ENCODE measurements at regions not wholly inside any gene's neighbourhood (a gene's known extent, or its start where the extent isn't known, plus 50 kb on each side); places are given as distances from the start of the nearest gene placed in this dataset.

DNA sequence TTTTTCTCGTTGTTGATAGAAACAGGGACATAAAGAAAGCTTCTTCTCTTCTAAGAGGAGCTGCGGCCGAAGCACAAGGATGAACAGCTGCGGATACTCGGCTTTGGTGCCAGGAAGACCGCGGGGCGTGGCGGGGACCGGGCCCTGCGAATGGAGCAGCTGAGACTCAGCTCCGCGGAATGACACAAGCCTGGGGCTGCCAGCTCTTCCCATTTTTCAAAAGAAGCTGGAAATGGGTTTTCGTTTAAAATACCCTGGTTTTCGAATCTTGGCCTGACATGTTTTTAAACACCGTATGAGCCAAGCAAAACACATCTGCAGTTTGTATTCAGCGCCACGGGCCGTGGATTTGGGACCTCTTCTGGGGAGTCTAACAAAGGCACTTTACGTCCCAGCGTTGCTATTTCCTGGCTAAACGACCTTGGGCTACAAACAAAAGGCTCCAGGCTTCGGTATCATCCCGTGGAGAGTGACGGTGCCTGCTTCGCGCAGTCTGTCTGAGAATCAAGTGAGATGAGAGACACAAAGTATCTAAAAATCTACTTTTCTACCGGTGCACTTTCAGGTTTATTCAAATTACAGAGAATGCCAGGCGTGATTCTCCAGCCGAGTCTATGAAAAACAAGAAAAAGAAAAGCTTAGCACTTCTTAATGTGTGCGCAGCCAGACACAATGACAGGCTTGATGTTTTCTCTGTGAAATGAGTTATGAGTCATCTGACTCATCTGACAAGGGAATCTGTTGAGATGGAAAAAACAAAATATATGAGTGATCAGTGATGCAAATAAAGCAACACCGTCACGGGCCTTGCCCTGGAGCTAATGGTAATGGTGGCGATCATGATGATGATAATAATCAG, 114.0 kb upstream of the TMEM132D start:
- DNase-seq (ENCODE audit: low read depth in 2 of 2), result no peak

DNA sequence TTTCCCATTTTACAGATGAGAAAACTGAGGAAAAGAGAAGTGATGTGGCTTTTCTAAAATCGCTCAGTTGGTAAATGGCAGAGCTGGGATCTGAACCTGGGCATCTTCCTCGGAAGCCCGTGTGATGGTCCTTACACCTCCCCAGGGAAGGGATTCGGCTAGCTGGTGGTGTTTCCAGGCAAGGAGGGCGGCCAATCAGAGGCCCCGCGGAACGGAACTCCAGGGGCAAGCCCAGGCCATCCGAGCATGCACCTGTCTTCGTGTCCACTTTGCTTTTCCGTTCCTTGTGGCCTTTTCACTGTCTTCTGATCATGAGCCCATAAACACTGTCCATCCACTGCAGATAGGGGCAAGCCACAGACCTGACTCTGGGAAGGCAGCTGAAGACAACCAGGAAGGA, 114.8 kb upstream of the TMEM132D start:
- no peak for DNase-seq (ENCODE audit: low read depth in 2 of 2)

DNA sequence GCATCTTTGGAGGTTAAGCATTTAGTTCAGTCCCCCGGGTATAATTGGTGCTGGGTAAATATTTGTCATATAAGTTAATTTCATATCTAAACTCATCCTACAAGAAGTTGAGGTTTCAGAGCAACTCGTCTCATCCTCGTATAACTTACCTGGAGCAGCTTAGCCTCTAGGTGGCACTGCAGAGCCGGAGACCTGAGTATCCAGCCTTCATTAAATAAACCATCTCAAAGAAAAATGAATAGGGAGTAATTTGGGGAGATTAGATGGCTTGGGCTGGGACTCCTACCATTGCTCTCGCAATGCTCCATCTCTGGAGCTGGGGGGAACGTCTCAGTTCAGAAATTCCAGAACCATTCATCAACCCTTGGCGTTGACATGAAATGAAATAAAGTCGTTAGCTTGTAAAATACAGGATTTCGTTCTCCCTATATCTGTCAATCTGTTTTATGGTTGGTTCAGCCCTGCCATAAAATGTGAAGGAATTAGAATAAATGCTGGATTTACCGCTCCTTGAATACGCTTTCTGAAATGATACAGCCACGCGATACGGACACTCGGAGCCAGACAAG, 122.9 kb upstream of the TMEM132D start:
- peak in 1 of 2 donors; percentile 4 for DNase-seq (ENCODE audit: low read depth in 2 of 2)

DNA sequence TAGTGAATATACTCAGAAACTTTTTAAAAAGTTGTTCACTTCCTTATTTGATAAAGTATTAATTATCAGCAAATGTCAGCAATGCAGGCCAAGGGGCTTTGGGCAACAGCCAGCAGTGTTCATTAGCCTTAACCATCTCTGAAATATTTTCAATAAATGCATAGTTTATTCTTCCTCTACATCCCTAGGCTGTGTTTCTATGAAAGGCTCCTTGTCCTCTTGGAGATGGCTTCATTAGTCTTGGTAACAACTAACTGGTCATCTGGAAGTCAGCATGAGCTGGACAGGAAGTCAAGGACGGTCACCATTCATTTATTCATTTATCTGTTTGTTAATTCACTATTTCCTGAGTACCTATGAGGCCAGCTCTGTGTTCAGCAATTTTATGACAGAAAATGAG, 124.0 kb upstream of the TMEM132D start:
- DNase-seq (ENCODE audit: low read depth in 2 of 2), result no peak

DNA sequence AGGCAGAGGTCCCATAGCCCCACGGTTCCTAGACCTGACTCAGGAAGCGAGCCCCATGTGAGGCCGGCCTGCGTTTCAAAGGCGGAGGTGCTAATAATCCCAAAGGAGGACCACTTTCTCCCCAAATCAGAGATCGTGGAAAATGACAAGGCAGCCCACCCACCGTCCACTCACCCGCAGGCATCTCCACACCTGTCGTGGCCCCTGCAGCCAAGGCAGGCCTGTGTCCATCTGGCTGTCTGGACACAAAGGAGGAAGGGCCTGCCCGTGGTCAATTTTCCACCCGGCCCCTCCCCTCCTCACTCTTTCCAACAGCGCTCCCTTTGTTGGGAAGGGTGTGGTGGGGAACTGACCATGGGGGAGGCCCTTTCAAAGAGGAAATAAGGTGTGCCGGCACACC, 125.3 kb upstream of the TMEM132D start:
- DNase-seq (ENCODE audit: low read depth in 2 of 2), result no peak

DNA sequence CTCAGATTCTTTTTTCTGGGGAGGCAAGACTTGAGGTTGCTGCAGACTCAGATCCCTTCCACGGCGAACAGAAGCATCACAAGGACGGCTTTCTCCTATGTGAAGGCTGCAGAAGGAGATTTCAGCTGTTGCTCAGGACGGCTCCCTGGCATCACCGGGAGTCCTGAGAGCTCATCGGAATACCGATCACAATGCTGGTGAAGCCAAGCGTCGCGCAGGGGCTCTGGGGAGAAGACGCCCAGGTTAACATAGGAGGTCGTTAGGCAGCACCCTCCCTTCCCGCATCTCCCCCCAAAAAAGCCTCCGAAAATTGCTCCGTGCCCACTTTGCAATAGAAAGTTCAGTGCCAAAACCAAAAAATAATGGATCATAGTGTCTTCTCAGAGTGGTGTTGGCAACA, 127.2 kb upstream of the TMEM132D start:
- no peak for DNase-seq (ENCODE audit: low read depth in 2 of 2)

DNA sequence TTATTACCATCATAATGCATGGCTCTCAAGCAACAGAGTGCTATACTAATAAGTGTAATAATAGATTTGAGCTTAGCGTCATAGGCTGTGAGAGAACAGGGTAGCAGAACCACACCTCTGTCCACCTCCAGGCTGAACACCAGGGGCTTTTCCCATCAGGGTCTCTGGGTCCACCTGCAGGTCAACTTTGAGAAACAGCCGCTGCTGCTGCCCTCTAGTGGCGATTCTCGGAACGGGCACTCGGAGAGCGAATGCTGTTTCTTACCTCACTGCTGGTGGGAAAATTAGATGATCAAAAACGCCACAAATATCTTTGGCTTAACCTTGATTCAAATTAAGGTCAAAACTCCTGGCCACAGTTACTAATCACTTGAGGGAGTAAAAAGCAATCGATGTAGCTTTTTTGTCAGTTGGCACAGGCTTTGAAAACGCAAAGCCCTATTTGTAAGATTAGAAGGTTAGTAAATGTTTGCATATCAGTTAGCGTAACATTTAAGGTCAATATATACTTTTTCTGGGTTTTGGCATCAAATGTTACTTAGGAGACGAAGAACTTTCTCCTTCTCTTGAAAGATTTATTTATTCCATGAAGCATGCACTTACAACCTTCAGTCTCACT, 127.9 kb upstream of the TMEM132D start:
- peak; percentile 28 to 41 for DNase-seq (ENCODE audit: low read depth in 2 of 2)

DNA sequence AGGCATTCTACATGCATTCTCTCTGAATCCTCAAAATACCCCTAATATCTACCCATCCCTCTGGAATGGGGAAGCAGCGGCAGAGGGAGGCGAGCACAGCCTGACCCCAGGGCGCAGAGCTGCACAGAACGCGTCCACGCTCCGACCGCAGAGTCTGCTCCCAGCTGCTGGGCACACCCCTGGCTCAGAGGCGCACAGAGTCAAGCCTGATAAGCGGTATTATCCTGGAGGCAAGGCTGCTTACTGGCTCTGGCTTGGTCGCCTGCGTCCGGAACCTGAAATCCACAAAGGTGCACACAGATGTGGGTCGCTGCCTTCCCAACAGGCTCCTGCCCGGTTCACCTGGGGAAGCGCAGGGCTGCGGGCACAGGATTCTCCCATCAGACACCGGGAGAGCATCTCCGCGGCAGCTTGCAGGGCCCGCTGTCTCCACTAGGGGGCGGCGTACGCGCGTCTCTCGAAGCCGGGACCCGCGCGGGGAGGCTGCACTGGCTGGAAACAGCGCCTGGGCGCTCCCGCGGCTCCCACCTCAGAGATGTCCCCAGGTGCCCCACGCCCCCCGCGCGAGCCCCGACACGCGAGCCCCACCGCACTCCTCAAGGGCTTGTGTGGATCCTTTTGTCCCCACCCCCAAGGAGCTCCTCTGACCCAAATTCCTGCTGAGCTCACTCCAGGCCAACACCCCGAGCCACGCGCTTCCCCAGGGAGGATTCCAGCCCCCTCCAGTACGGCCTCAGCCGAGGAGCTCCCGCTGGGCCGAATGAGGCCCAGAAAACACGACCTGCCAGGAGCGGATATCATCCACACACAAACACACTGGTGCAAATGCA, 120.1 kb upstream of the FZD10 start:
- peak; percentile 25 to 43 for DNase-seq (ENCODE audit: low read depth in 2 of 2)

DNA sequence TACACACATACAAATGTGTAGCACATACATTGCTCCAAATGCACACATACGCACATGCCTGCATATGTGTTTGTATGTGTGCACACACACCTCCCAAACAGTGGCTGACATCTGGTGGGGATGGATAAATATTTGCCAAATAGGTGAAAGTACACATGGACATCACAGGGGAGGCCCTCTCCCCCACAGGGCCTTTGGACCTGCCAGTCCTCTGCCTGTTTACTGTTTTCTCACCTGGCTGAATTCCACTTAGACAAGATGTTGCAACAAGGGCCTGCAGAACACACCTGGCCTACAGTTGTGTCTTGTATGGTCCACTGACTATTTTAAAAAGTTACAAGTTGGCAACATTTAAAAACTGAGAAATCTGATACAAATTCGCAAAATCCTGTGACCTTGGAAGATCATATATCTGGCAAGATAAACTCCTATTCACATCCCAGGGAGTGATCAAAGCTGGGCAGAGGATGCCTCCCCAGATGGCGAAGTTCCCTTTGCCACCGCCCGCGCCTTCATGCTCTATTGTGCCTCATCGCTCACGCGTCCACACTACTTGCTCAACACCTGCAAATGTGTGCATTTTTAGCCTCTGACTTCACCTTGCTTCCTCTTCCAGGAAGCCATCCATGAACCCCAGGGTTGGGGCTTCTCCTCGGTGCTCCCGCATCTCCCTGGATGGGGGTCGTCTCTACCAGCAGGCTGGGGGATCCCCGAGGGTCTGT, 118.4 kb upstream of the FZD10 start:
- DNase-seq (ENCODE audit: low read depth in 2 of 2), result no peak

DNA sequence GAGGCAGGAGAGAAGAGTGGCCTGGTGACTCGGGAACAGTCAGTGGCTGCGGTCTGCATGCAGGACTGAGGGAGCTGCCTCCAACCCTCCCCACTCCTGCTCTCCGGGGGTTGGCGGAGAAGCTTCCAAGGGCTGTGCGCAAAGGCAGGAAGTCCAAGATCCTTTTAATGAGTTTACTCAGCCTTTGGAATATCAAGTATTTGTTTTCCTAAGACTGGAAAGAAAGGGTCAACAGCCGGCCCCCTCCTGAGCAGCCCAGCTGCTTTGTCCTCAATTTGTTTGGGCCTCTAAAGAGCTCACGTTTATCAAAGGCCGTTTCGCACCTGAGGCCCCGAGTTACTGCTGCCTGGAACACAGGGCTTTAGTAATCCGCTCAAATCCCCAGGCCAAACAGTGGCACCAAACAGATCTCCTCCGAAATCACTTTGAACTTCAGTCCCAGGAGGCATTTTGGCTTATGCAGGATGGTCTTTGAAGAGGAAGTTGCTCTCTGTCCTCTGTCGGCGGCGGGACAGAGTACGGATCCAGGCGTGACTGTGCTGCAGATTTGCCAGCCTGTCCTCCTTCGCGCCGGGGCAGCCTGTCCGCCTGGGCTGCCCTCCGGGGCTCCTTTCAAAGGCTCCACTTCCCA, 117.2 kb upstream of the FZD10 start:
- DNase-seq (ENCODE audit: low read depth in 2 of 2), result no peak

DNA sequence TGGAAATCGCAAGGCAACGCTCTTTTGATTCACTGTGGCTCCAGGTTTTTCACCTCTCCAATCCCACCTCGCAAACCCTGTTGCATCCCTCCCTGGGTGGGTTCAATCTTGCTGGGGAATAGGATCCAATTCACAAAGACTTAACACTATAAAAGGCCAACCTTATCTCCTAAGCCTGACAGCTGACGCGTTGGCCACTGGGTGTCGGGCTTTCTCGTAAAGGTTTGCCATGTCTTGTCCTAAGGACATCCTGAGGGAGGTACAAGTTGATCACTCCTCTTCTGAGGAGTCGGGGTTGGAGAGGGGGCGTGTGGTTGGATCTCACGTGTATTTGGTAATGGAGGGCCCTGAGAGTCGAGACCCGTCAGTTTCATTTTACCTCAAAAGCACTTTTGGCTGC, 112.6 kb upstream of the FZD10 start:
- no peak for DNase-seq (ENCODE audit: low read depth in 2 of 2)

DNA sequence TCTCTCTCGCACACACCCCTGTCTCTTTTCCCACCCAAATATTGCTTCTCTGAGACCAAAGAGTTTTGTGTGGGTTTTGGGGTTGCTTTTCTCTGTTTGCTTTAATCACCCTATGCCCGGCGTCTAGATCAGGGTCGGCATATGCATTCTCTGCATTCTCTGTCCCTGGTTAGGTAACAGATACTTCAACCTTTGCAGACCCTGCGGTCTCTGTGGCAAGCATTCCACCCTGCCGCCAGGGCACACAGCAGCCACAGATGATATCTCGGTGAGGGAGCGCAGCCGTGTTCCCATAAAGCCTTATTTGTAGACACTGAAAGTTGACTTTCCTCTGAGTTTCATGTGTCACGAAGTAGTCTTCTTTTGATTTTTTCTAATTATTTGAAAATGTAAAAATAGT, 110.4 kb upstream of the FZD10 start:
- no peak for DNase-seq (ENCODE audit: low read depth in 2 of 2)

DNA sequence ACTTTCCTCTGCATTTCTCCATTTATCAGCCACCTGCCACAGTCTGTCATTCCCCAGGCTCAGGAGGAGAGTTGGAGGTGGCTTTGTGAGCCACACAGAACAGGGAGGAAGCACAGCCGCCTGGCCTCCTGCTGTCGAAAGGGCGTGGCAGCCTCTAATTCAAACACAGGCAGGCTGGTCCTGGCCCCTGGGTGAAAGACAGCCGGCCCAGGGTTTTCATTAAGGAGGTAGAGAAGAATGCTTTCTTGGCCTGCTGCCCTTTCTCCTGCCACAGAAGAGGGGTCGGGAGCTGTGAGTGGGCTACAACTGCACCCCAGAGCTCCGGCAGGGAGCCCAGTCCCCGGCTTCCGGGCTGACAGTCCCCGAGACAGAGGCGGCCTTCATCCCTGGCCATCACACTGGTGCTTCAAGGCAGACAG, 108.6 kb upstream of the FZD10 start:
- no peak for DNase-seq (ENCODE audit: low read depth in 2 of 2)

DNA sequence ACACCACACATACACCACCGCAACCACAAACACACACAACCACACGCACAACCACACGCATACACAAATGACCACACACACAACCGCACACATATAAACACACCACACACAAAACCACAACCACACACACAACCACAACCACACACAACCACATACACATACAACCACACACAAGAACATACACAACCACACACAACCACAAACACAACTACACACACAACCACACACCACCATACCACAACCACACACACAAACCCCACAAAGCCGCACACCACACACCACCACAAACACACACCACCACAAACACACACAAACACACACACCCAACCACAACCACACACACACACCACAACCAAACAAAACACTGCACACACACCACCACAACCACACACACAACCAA, 107.5 kb upstream of the FZD10 start:
- DNase-seq (ENCODE audit: low read depth in 2 of 2), result no peak

DNA sequence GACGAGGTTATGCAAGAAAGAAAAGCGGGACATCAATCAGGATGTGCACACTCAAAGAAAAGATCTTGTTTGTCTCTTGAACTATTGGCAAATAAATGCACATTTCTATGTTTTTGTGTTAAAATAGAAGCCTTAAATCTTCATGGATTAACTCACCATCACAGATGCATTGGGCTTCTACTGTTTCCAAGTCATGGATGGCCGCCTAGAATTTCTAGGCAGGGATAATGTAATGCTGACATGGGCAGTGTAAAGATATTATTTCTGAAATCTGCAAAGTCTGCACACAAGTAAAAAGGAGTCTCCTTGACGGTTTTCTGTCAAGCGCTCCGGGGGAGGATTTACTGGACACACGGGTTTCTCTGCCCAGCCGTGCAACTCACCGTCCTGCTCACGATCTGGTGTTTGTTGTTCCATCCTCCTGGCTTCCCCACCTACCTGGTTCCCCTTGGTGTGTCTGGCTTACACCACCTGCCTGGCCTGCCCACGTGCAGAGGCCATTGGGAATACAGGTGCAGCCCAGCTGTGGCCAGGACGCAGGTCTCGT, 103.3 kb upstream of the FZD10 start:
- no peak for DNase-seq (ENCODE audit: low read depth in 2 of 2)

DNA sequence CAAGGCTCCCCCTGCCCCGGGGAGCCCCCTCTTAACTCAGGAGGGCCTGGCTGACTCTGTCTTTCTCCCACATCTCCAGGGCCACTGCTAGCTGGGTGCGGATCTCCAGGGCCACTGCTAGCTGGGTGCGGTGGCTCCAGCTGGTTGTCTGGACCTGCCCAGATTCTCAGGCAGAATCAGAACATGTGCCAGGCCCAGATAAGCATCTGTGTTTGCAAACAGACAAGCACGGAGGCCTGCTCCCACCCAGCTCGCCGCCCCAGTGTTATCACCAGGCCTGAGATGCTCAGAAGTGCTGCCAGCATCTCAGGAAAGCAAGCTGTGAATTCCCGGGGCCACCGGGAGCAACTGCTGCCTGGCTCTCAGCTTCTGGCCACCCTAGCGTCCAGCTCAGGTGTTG, 98.4 kb upstream of the FZD10 start:
- no peak for DNase-seq (ENCODE audit: low read depth in 2 of 2)

DNA sequence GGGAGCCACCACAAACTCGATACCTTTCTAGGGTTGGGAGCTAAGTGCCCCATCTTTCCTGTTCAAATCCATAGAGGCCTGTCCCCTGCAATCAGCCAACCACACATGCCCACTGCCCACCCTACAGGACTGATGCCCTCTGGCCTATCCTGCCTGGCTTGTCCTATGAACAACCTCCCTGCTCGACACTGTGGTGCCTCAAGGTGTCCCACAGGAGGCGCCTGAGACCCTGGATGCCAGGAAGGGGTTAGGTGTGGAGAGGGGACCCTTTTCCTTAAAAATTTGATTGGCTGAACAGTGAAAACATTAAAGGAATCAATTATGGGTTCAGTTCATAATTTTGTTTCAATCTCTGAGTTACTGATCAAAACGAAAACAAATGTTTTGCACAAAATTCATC, 97.3 kb upstream of the FZD10 start:
- no peak for DNase-seq (ENCODE audit: low read depth in 2 of 2)

DNA sequence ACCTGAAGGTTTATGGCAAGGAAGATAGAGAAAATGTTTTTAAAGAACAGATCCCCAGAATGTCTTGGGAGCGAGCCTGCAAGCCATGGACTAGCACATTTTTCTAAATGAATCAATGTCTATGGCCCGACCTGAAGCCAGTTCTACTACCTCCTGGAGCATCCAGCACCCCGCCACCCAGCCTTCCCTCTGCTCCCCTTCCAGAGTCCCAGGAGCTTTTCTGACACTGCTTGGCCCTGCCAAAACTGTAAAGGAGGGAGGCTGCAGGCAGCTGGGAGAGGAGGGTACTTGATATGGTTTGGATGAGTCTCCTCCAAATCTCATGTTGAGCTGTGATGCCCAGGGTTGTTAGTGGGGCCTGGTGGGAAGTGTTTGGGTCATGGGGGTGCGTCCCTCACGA, 95.5 kb upstream of the FZD10 start:
- no peak for DNase-seq (ENCODE audit: low read depth in 2 of 2)

DNA sequence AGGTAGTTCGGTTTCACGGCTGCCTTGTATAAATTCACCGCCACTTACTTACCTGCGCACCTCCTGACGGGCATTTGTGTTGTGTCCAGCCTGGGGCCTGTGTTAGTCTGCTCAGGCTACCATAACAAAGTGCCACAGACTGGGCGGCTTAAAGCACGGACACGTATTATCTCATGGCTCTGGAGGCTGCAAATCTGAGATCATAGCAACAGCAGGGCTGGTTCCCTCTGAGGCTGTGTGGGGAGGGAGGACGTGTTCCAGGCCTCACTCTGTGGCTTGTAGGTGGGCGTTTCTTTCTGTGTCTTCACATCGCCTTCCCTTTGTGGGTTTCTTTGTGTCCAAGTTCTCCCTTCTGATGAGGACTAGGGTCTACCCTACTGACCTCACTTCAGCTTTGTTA, 93.5 kb upstream of the FZD10 start:
- no peak for DNase-seq (ENCODE audit: low read depth in 2 of 2)

DNA sequence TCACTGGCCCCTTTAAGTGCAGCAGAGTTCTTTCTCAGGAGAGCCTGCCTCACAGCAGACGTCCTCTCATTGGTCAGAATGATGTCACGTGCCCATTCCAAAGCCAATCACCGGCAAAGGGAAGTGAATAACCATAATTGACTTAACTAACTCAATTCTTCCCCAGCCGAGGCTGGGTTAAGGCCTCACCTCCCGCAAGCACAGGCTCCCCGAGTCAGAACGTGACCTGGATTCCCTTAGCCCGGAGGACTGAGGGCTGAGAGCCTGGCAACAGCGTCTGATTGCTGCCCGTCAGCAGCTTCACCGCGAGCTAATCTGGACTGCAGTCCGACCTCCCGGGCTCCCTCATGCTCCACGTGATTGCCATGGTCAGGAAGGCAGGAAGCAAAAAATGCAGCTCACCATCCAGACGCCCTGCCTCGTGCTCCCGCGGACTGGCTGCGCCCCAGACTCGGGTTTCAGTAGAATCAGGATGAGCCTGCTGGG, 92.1 kb upstream of the FZD10 start:
- DNase-seq (ENCODE audit: low read depth in 2 of 2), result no peak

DNA sequence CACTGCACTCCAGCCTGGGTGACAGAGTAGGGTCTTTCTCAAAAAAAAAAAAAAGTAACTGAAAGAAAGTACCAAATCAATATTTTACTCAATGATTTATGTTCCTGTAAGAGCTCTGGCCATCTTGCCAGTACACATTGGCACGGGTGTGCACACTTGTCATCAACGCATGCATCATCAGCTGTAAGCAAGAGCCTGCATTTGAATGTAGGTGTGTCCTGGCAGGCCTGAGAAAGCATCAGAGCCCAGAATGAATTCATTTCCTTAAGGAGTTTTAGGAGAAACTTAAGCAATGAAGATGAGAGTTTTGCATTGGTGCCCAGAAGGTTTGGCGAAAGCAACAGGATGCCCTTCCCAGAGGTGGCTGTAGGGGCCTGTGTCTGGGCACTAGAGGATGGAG, 88.5 kb upstream of the FZD10 start:
- DNase-seq (ENCODE audit: low read depth in 2 of 2), result no peak

Data from stimulated activated CD4-positive, alpha-beta T cell treated with anti-CD3 and anti-CD28 coated beads, Interleukin-15, amount 100 ng/mL, for 48 hours (primary cell).